Lung (tissue), 11 donors: ENCODE measurements at regions not wholly inside any gene's neighbourhood (a gene's known extent, or its start where the extent isn't known, plus 50 kb on each side); places are given as distances from the start of the nearest gene placed in this dataset.
"Not testable (repeated sequence)": the region's sequence is repeated elsewhere in the genome, so short reads cannot be mapped to it uniquely, and the experiment has no call there.

ENCODE experiments used
- ATAC-seq: fragments of 200-7000 bp; cut with Tn5 transposase; one replicate; pipeline ENCODE4 v1.9.1; 2020; ENCODE audit warnings: moderate number of reproducible peaks; ENCODE audit not compliant: insufficient read depth, low FRiP score
- DNase-seq, 3 donors: peaks; one replicate each; pipeline ENCODE4 v3.0.0-alpha.2; 2013 to 2017
- H3K27ac ChIP-seq, 2 donors: one replicate each; pipeline ENCODE4 v1.5.1; 2013; ENCODE audit warnings: mild to moderate bottlenecking in 2 of 2, moderate library complexity in 2 of 2, control low read depth in 1 of 2, inconsistent platforms in 1 of 2, low read depth in 1 of 2, low read length in 1 of 2
- H3K27me3 ChIP-seq, 3 donors: one replicate each; pipeline ENCODE4 v1.5.1; 2013; ENCODE audit warnings: low read length in 2 of 3; ENCODE audit not compliant: control insufficient read depth in 3 of 3, insufficient read depth in 3 of 3
- H3K36me3 ChIP-seq, 4 donors: one replicate each; pipeline ENCODE4 v1.5.1; 2013; ENCODE audit warnings: low read length in 4 of 4, mild to moderate bottlenecking in 1 of 4, moderate library complexity in 1 of 4; ENCODE audit not compliant: control insufficient read depth in 4 of 4, insufficient read depth in 4 of 4
- H3K4me1 ChIP-seq, 5 donors: one replicate each; pipeline ENCODE4 v1.5.1; 2013; ENCODE audit warnings: low read length in 5 of 5, mild to moderate bottlenecking in 2 of 5, moderate library complexity in 1 of 5; ENCODE audit not compliant: control insufficient read depth in 5 of 5, insufficient read depth in 5 of 5
- H3K4me3 ChIP-seq: one replicate; pipeline ENCODE4 v1.5.1; 2013; ENCODE audit warnings: mild to moderate bottlenecking, control low read depth, moderate library complexity
- H3K9ac ChIP-seq, 2 donors: one replicate each; pipeline ENCODE4 v1.5.1; 2013; ENCODE audit warnings: low read length in 2 of 2, control low read depth in 1 of 2; ENCODE audit not compliant: insufficient read depth in 1 of 2
- H3K9me3 ChIP-seq, 4 donors: one replicate each; pipeline ENCODE4 v1.5.1; 2013; ENCODE audit warnings: low read length in 3 of 4, mild to moderate bottlenecking in 1 of 4, moderate library complexity in 1 of 4; ENCODE audit not compliant: control insufficient read depth in 4 of 4, insufficient read depth in 3 of 4
- CTCF ChIP-seq: IDR thresholded peaks from 2 replicates; pipeline ENCODE4 v1.5.1; 2012; ENCODE audit warnings: mild to moderate bottlenecking; ENCODE audit errors: control extremely low read depth, extremely low read depth
- WGBS, 2 donors: extraction: QIAGEN DNeasy Blood & Tissue Kit; methylation state at CpG; one replicate each; pipeline ENCODE4 v1.1.7; 2013; 5-methylcytosine and 5-hydroxymethylcytosine counted together
- donor health status: control.
- donor health status: control.
- donor health status: Bipolar disorder and iron deficiency.
- donor health status: healthy.
- donor health status: DM: yes; HTN: yes; CAD: no.

GRCh38 chr4:189807031-189807430, 133.6 kb upstream of the FRG1 start:
- H3K9me3 ChIP-seq = peaks cover 0 to 12% (median 6%) of the 10 kb centered on the region in 4 donors
- no peak for ATAC-seq
- no peak overlapping the region for H3K9ac ChIP-seq
- H3K36me3 ChIP-seq = no peaks in the 10 kb centered on the region
- no peak overlapping the region for H3K27ac ChIP-seq
- no peak overlapping the region for H3K4me3 ChIP-seq
- H3K27me3 ChIP-seq = no peaks in the 10 kb centered on the region
- 84 to 89% methylated on average over 34 to 35 of the region's 35 CpGs for WGBS, 2 donors
- H3K4me1 ChIP-seq = no peaks in the 10 kb centered on the region
- no peak for DNase-seq
- no peak for TF ChIP-seq CTCF

GRCh38 chr4:189809241-189809735, 131.4 kb upstream of the FRG1 start:
- ATAC-seq = no peak
- WGBS, 2 donors = 85 to 98% methylated on average over 5 of the region's 5 CpGs
- no peak overlapping the region for H3K9ac ChIP-seq
- H3K4me1 ChIP-seq = no peaks in the 10 kb centered on the region
- no peak overlapping the region for H3K27ac ChIP-seq
- no peak for DNase-seq
- TF ChIP-seq CTCF = no peak
- peaks cover 0 to 12% (median 6%) of the 10 kb centered on the region in 4 donors for H3K9me3 ChIP-seq
- H3K4me3 ChIP-seq = no peak overlapping the region
- H3K27me3 ChIP-seq = no peaks in the 10 kb centered on the region
- H3K36me3 ChIP-seq = no peaks in the 10 kb centered on the region

- no peaks in the 10 kb centered on the region for H3K36me3 ChIP-seq
- no peak for TF ChIP-seq CTCF
- H3K4me3 ChIP-seq = no peak overlapping the region
- no peak overlapping the region for H3K9ac ChIP-seq
- H3K9me3 ChIP-seq = peaks cover 0 to 12% (median 6%) of the 10 kb centered on the region in 4 donors
- no peak for ATAC-seq
- H3K27me3 ChIP-seq = no peaks in the 10 kb centered on the region
- H3K27ac ChIP-seq = peak overlapping the region in 1 of 2 donors; percentile 24
- no peak for DNase-seq
- 82 to 85% methylated on average over 9 of the region's 9 CpGs for WGBS, 2 donors
- no peaks in the 10 kb centered on the region for H3K4me1 ChIP-seq
Measured at GRCh38 chr4:189809839-189810238, 130.8 kb upstream of the FRG1 start.

- H3K4me3 ChIP-seq, H3K36me3 ChIP-seq, H3K4me1 ChIP-seq, H3K27me3 ChIP-seq, DNase-seq, H3K9ac ChIP-seq, ATAC-seq: not testable (repeated sequence)
- Histone ChIP-seq H3K27ac (peak overlapping the region in 1 of 2 donors; percentile 24), H3K9me3 (peaks cover 0 to 12% (median 6%) of the 10 kb centered on the region in 4 donors)
- 34 to 54% methylated on average over 51 to 58 of the region's 75 CpGs for WGBS, 2 donors
Measured at GRCh38 chr4:189810318-189811181, 130.1 kb upstream of the FRG1 start.
